GM12878 (cell line): ENCODE measurements at regions not wholly inside any gene's neighbourhood (a gene's known extent, or its start where the extent isn't known, plus 50 kb on each side); places are given as distances from the start of the nearest gene placed in this dataset.

Experiments
- ATAC-seq: fragments of 200-7000 bp; cut with Tn5 transposase; 3 replicates; pipeline ENCODE4 v1.9.1; 2020; ENCODE audit warnings: mild to moderate bottlenecking, moderate library complexity
- BruUV-seq: library from RNA; stranded (reverse); fragments of 400-500 nt; replicated peaks from 2 replicates; lab custom pipeline; 2021; lab: Mats Ljungman, UMichigan
- CTCF ChIA-PET: fragments of 300-600 bp; sonication (Branson Sonifier 250); formaldehyde crosslinking; extraction: SDS; loops from one replicate; lab custom pipeline; 2021; ENCODE audit warnings: inconsistent platforms; lab: Yijun Ruan, JAX
- POLR2A ChIA-PET: fragments of 350-600 bp; formaldehyde crosslinking; extraction: SDS; loops from one replicate; lab custom pipeline; 2021; ENCODE audit warnings: inconsistent platforms; lab: Charles Lee
- RAD21 ChIA-PET: fragments of 300-600 bp; sonication (Branson Sonifier 250); formaldehyde crosslinking; loops from one replicate; lab custom pipeline; 2023; ENCODE audit warnings: antibody characterized with exemption; ENCODE audit not compliant: unreplicated experiment; lab: Charles Lee
- SMC1A ChIA-PET: fragments of 300-600 bp; sonication (Branson Sonifier 250); formaldehyde crosslinking; loops from one replicate; lab custom pipeline; 2023; ENCODE audit not compliant: unreplicated experiment, uncharacterized antibody; lab: Charles Lee
- DNase-seq: peaks from one replicate; pipeline ENCODE4 v3.0.0-alpha.2; 2011; ENCODE audit warnings: low read depth, low spot score
- FAIRE-seq: peaks from 3 replicates; lab custom pipeline; 2011; peaks lifted over from hg19 to GRCh38; lab: Jason Lieb, UNC
- H2AFZ ChIP-seq: 2 replicates; pipeline ENCODE4 v1.6.0; 2011; ENCODE audit warnings: low read depth, low read length, control low read depth; ENCODE audit not compliant: control insufficient read depth
- H3K27ac ChIP-seq: 2 replicates; pipeline ENCODE4 v1.5.1; 2011; ENCODE audit warnings: control low read depth; ENCODE audit not compliant: control insufficient read depth, insufficient read depth
- H3K27me3 ChIP-seq, 2 experiments: replicated peaks in 1 of 2; 2 replicates each; pipeline versions ENCODE4 v1.6.0 to v1.6.1; 2011; ENCODE audit warnings: low read length in 1 of 2; ENCODE audit not compliant: control insufficient read depth in 2 of 2, insufficient read depth in 2 of 2
- H3K36me3 ChIP-seq, 2 experiments: 2 replicates each; pipeline ENCODE4 v1.5.1; 2011; ENCODE audit warnings: low read length in 1 of 2; ENCODE audit not compliant: control insufficient read depth in 2 of 2, insufficient read depth in 2 of 2
- H3K4me1 ChIP-seq: 2 replicates; pipeline ENCODE4 v1.6.1; 2011; ENCODE audit warnings: mild to moderate bottlenecking, low read length, moderate library complexity, mixed read lengths; ENCODE audit not compliant: control insufficient read depth, insufficient read depth
- H3K4me2 ChIP-seq: 2 replicates; pipeline ENCODE4 v1.6.0; 2011; ENCODE audit warnings: control low read depth; ENCODE audit not compliant: control insufficient read depth, insufficient read depth
- H3K4me3 ChIP-seq: fragments of 200-600 bp; sonication (generic); 2 replicates; pipeline ENCODE4 v1.5.1; 2016
- H3K79me2 ChIP-seq: 2 replicates; pipeline ENCODE4 v1.6.0; 2011; ENCODE audit warnings: low read length; ENCODE audit not compliant: control insufficient read depth, insufficient read depth
- H3K9ac ChIP-seq: 2 replicates; pipeline ENCODE4 v1.8.0; 2011; ENCODE audit warnings: low read length, control low read depth, mixed read lengths; ENCODE audit not compliant: control insufficient read depth, insufficient read depth
- H3K9me3 ChIP-seq: replicated peaks from 3 replicates; pipeline ENCODE4 v1.5.1; 2011; ENCODE audit warnings: mild to moderate bottlenecking, low read length; ENCODE audit not compliant: control insufficient read depth, insufficient read depth
- H4K20me1 ChIP-seq: 2 replicates; pipeline ENCODE4 v1.6.0; 2011; ENCODE audit not compliant: control insufficient read depth, insufficient read depth
- RAD21 ChIP-seq: IDR thresholded peaks from 2 replicates; pipeline ENCODE4 v1.6.1; 2011; ENCODE audit warnings: mild to moderate bottlenecking, low read depth, low read length, moderate library complexity; ENCODE audit not compliant: insufficient read depth
- RUNX3 ChIP-seq: IDR thresholded peaks from 2 replicates; pipeline ENCODE4 v1.6.1; 2012; ENCODE audit warnings: low read length, inconsistent platforms
- SMARCA5 ChIP-seq: fragments of 450-650 bp; IDR thresholded peaks from 2 replicates; pipeline ENCODE4 v1.6.1; 2017; ENCODE audit warnings: mild to moderate bottlenecking
- SMC3 ChIP-seq: IDR thresholded peaks from 2 replicates; pipeline ENCODE4 v1.6.1; 2011; ENCODE audit warnings: low read length, improper control_type of control experiment, borderline replicate concordance
- WGBS: methylation state at CpG from one replicate; pipeline ENCODE4 v1.1.6; 2016; ENCODE audit warnings: low lambda C conversion rate; ENCODE audit not compliant: insufficient replicate concordance, insufficient coverage; ENCODE audit errors: missing lambda C conversion rate; 5-methylcytosine and 5-hydroxymethylcytosine counted together
- in situ Hi-C: fragments of 300-500 bp; cut with MboI; formaldehyde crosslinking; loops from 9 replicates; pipeline ENCODE4 v1.14.3; 2018; ENCODE audit warnings: mixed read lengths
- intact Hi-C: fragments of 100-400 bp; cut with micrococcal nuclease; formaldehyde crosslinking; loops from one replicate; pipeline ENCODE4 v1.14.2; 2022; ENCODE audit not compliant: unreplicated experiment
- TF ChIP-seq, protein P1 (sequence below), 3 experiments: IDR thresholded peaks in 2 of 3; conservative IDR thresholded peaks in 1 of 3; 2 replicates each; pipeline ENCODE4 v1.5.1; 2011; ENCODE audit warnings: low read depth in 3 of 3, low read length in 3 of 3, mild to moderate bottlenecking in 3 of 3, control low read depth in 2 of 3, moderate library complexity in 2 of 3, inconsistent platforms in 1 of 3, mixed read lengths in 1 of 3; ENCODE audit not compliant: control insufficient read depth in 2 of 3, insufficient read depth in 1 of 3; ENCODE audit errors: extremely low read depth in 1 of 3

DNA sequence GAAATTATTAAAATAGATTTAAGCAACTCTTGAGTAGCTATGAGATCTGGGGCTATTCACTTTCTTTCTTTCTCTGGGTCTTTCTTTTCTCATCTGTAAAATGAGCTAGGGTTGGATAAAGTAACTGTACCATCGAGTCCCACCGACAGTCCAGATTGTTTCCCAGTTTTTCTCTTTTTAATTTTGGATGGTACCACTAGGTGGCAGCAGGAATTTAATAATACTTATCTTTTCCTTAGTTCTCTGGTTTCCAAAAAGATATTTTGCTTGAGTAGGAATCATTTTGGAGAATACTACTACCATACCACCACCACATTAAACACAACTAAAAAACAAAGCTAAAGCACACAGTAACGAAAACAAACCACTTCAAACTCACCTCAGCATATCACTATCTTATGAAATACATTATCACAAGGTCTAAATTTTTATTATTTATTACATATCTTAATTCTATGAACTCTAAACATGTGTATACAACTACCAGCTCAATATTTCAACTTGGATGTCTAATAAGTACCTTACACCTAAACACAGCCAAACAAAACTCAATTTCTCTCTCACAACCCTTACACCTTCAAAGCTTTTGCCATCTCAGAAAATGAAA lies 584.0 kb downstream of the KCNA4 start:
- 0% methylated on average over 3 of the region's 3 CpGs for WGBS
- ChIA-PET SMC1A (interaction anchor here (0.6 to 2.9 kb wide), 6 partner anchors 10 to 1509 kb away, joined by 3 to 8 read pairs (median 3); no protein-coding TSS in a partner anchor), POLR2A (no interaction called here), CTCF (interaction anchor here (0.6 to 3.5 kb wide), 22 partner anchors 10 to 1680 kb away, joined by 3 to 22 read pairs (median 4); no protein-coding TSS in a partner anchor)
- BruUV-seq, result no TSS peak
- Histone ChIP-seq H3K27ac (no peak overlapping the region), H3K9ac (no peak overlapping the region), H3K9me3 (no peaks in the 10 kb centered on the region), H4K20me1 (no peaks in the 10 kb centered on the region)
- in situ Hi-C loops, result loop anchor here (10.0 to 25.0 kb wide), 2 partner anchors 702 to 1479 kb away; no protein-coding TSS in a partner anchor
- TF ChIP-seq, protein P1, sequence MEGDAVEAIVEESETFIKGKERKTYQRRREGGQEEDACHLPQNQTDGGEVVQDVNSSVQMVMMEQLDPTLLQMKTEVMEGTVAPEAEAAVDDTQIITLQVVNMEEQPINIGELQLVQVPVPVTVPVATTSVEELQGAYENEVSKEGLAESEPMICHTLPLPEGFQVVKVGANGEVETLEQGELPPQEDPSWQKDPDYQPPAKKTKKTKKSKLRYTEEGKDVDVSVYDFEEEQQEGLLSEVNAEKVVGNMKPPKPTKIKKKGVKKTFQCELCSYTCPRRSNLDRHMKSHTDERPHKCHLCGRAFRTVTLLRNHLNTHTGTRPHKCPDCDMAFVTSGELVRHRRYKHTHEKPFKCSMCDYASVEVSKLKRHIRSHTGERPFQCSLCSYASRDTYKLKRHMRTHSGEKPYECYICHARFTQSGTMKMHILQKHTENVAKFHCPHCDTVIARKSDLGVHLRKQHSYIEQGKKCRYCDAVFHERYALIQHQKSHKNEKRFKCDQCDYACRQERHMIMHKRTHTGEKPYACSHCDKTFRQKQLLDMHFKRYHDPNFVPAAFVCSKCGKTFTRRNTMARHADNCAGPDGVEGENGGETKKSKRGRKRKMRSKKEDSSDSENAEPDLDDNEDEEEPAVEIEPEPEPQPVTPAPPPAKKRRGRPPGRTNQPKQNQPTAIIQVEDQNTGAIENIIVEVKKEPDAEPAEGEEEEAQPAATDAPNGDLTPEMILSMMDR (IDR thresholded peaks at IDR 0.05 in 2 of 3, conservative IDR thresholded peaks at IDR 0.05 in 1 of 3; ENCODE audit: control insufficient read depth in 2 of 3, extremely low read depth in 1 of 3, insufficient read depth in 1 of 3, low read depth in 3 of 3, low read length in 3 of 3), result peak; percentile 33 to 47 (median 37); a peak in 5 of 6 replicates
- TF ChIP-seq RUNX3 (no peak), RAD21 (peak; percentile 45), SMC3 (peak; percentile 18; the same call in 1 of the 2 replicates), SMARCA5 (no peak)
- TF ChIP-seq, all 136 proteins: peak for 3
- ATAC-seq (peak; percentile 40; the same call in 1 of the 3 replicates), DNase-seq (no peak), FAIRE-seq (no peak)
- no peak overlapping the region for H3K4me3 ChIP-seq
- H3K79me2 ChIP-seq, result no peaks in the 10 kb centered on the region
- H3K4me2 ChIP-seq, result no peak overlapping the region
- H2AFZ ChIP-seq, result no peak overlapping the region
- H3K36me3 ChIP-seq, result no peaks in the 10 kb centered on the region
- H3K27me3 ChIP-seq, result no peaks in the 10 kb centered on the region
- no peaks in the 10 kb centered on the region for H3K4me1 ChIP-seq
- intact Hi-C loops, result loop anchor here (10.0 kb wide), 2 partner anchors 692 to 1482 kb away; no protein-coding TSS in a partner anchor
- RAD21 ChIA-PET, result interaction anchor here (1.6 to 2.0 kb wide), 2 partner anchors 710 to 712 kb away, joined by 4 to 9 read pairs; no protein-coding TSS in a partner anchor
